ENCODE measurements at regions not wholly inside any gene's neighbourhood (a gene's known extent, or its start where the extent isn't known, plus 50 kb on each side); places are given as distances from the start of the nearest gene placed in this dataset.

DNA sequence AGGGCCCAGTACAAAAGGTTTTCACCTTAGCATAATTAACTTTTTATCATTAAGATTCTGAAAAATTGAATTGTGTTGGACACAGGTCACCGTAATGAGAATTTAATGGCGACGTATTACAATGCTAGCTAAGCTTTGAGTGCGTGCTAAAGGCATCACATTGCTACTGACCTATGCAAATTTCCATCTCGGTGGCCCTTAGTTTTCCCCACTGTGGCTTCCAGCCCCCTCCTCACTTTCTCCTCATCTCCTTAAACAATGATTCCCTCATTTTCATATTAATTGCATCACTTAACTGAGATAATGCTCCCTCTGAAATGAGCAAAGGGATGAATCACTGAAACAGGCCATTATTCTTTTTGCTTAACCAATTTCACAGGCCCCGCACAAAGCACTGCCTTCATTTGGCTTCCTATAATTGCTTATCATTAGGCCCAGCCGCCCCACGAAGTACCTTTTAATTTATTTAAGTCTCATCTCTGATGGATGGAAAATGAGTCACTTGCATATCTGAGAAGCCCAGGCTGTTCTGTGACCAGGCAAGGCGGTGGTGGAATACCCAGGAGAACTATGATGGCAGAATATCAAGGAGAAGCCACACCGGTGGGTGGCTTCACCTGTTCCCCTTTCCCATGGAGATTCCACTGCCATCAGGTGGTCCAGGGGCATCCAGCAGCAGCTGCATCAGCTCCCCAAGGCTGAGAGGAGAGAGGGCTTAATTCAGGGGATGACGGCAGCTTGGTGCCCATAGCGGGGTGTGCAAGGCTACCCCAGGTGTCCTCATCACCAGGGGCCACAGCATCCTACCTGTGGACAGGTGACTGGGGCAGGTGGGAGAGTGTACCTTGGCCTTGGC is 223.8 kb upstream of the BOD1L1 start:
- DNase-seq = no peak

DNA sequence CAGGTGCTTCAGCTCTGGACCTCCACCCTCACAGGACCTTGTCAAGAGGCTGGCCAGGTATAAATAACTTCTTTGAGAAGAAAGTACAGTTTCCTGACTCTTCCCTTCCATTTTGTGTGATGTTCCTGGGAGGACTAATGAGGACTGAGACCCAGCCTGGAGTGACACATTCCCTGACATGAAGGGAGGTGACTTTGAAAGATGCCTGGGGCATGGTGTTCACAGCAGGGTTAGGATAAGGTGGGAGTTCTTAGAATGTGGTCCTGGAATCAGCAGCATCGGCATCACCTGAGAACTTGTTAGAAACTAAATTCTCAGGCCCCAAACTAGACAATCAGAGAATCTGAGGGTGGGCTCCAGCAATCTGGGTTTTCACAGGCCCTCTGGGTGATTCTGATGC is 224.9 kb upstream of the BOD1L1 start:
- DNase-seq = no peak

DNA sequence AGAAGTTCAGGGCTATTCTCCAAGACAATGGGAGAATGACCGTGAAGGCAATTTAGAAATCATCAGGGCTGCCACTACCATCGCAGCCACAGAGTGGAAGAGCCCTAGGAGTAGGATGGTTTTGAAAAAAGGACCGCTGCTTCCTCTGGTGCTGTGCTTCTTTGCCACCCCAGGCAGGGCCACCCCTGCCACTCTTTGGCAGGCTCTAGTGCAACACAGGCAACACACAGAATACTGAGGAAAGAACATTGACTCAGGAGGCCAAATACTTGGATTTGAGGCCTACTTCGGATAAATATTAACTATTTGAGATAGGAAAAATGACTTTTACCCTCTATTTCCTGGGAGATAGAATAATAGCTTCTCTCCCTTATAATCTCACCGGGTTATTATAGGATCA is 228.9 kb upstream of the BOD1L1 start:
- DNase-seq = no peak

DNA sequence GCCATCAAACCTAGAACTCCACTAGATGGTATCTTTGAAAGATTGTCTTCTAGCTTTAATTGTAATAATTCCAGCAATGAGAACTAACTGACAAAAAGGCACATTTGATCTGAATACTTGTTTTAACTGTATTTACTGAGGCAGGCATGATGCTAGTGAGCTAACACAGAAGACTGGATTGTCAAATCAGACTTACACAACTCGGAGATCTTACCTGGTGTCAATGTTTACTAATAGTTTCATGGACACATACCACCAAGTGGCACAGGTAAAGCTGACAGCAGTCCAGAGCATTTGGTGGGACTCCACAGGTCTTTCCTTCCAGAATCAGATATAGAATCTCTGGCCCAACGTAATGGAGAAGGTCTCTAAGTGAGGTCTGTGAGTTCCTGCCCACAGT is 229.9 kb upstream of the BOD1L1 start:
- no peak for DNase-seq

DNA sequence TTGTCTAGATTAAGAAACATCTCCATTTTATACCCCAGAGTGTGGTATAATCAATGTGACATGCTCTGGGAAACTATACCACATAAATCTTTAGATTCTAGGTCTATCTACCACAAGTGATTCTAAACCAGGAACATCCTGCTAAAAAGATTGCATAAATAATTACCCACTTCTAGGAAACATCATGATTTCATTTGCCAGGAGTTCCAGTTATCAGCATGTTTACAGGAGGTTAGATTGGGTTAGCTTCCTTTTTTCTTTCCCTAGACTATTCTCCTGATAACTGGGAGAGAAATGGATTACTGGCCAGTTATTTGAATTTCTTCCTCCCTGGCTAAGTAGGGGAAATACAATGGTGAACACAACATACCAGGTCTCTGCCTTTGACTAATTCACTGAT is 230.3 kb upstream of the BOD1L1 start:
- peak; percentile 67 for DNase-seq

DNA sequence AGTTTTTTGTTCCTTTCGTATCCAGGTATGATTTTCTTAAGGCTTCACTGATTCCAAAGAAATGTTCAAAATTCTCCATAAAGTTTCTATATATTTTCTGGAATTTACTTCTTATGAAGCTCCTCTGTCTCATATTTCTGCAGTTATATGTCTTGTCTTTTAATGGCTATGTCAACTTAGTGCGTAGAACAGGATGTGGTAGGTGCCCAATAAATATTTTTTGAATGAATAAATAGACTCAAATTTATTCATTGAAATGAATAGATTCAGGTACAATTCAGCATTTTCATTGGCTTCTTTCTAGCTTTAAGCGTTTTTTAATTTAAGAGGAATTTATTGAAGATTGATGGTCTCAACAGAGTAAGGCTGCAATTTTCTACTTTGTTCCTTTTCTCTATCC is 231.9 kb upstream of the BOD1L1 start:
- DNase-seq = no peak

DNA sequence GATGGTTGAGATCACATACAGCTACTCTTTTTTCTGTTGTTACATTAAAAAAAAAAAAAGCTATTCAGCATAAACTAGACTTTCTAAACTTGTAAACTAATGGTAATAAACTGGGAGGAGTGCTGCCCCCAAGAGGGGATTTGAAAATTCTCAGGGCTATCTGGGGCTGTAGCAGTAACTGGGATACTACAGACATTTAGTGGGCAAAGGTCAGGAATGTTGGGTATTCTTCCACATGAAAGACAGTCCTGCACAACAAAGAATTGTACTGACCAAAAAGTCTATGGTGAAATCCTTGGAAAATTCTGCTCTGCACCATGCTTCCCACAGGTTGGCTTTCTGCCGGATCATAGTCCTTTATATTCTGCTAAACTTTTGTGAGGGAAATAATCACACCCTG is 232.6 kb upstream of the BOD1L1 start:
- DNase-seq = peak; percentile 12

DNA sequence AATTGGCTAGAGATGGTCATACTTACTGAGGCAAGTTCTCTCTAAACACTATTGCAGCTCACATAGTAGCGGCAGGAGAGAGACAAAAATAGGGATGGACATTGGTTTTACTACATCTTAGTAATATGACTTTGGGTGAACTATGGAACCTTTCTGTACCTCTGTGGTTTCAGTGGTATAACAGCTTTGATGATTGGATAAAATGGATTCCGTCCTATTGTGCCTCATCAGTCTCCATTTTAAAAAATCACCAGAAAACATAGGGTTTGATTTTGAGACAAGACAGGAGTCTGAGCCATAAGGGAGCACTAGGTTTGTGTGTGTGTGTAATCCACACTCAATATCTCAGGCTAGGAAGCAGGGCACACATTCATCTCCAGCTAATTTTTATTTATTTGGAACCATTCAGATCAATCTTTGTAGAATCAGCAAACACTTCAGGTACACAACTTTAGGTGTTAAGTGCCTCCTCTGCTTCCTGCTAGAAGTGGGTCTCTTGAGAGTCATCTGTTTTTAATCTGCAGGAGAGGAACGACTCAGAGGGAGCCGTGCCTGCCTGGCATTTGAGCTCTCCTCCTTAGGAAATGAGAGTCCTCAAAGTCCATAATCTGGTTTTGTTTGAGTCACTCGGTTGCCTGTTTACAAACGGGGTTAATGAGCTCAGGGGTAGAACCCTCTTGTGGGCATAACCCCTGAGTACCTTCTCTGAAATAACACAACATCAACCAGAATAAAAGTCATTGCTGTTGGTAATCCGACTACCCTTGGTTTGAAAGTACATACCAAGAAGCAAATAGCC is 238.5 kb upstream of the BOD1L1 start:
- no peak for DNase-seq

DNA sequence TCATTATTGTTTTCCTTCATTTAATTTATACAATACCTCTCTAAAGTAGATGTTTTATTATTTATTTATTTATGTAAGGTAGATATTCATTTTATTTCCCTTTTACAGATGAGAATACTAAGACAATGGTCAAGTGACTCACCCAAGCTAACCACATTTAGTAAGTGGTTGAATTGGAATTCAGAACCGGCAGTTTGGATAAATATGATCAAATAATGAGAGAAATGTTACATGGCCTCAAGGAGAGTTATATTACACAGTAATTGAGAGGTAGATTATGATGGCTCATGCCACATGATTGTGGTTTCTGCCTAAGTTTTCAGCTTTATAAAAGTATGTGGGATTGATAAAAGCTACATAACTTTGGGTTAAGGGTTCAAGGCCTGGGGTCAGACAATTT is 239.4 kb upstream of the BOD1L1 start:
- DNase-seq = no peak

DNA sequence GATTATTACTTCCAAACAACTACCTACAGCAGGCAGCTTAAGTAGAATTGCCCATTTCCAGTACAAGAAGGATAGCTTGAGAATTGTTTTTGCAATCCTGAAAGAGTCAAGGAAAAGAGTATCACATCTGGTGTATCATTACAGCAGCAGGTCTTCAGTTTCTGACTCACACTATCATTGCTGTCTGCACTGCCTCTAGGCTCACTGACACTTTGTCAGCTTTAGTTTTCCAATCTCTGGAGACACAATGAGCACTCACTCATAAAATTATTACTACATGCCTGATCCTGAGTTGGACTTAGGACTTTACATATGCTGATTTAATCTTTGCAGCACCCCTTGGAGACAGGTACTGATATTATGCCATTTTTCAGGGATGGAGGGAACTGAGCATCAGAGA is 244.6 kb upstream of the BOD1L1 start:
- DNase-seq = no peak

DNA sequence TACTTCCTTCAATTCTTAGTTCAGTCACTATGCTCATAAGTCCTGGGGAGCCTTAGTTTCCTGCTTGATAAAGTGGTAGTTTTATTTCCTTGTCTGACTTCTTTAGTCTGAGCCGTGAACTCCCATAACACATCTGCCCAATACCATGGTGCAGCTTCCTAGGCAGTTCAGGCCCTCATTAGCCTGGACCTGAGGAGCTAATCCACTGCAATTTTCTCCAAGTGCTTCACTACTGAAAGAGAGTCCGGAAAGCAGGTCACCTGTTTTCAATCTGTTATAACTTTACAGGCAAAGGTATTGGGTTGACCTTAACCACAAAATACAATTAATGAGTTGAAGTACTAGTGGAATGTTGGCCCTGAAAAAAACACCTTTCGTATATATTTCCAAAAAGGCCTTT is 245.4 kb upstream of the BOD1L1 start:
- DNase-seq = no peak

DNA sequence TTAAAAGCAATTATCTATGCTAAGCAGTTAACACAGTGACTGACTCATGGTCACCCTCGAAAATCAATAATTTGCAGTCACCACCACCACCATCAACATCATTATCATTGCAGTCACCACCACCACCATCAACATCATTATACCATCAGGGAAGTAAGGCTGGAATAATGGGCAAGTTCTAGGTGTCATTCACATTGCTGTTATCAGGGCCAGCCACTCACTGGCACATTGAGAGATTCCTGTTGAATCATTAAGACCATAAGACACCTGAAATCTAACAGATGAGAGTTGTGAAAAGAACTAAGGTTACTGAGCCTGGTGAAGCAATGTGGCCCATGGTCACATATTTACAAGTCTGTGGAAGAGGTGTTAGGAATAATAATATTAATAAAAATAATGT is 247.7 kb upstream of the BOD1L1 start:
- no peak for DNase-seq

DNA sequence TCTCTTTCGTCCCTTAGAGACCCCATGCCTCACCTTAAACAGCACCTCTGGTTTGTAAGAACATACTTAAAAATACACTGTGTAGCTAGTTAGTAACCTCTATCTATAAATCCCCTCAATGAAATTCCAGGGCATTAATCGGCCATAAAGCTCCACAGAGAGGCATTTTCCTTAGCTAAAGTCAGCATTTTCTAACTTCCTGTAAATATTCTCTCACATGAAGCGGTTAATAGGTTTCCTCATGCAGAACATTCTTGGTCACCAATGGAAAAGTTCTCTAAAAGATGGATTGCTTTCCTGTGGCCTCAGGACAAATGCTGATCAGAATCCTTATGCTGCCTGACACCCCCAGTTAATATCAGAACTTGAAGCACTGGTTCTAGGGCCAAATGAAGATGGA is 248.6 kb upstream of the BOD1L1 start:
- no peak for DNase-seq

DNA sequence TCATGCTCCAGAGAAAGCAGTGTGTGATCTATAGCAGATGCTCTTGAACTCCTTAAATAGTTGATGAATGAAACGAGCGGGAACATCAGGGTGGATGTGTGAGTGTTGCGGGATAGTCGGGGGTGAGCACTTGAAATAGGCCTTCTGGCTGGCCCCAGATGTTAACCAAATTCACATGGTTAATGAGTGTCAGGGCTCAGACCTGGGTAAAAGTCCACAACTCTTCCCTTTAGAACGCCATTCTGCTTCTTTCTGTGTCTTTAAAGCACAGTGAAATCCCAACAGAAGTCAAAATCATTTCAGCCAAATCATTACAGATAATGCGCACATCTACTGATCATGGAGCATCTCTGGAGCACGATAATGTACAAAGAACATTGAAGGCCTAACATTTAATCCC is 249.4 kb upstream of the BOD1L1 start:
- DNase-seq = no peak

DNA sequence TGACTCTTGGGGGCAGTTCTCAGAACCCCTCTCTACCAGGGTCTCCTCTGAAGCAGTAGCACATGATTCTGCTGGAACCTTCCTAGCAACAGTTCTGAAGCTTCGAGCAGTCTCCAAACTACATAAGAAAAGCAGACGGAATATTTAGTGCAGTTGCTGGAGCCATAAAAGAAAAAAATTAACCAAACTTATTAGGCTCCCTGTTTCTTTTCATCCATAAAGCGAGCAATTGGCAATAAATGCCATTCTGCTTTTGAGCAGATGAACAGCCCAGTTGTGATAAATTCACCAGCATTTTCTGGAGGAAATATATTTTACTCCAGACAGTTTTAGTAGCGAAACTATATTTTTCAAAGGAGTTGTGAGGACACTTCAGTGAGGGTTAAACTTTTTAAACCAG is 250.1 kb upstream of the BOD1L1 start:
- no peak for DNase-seq

DNA sequence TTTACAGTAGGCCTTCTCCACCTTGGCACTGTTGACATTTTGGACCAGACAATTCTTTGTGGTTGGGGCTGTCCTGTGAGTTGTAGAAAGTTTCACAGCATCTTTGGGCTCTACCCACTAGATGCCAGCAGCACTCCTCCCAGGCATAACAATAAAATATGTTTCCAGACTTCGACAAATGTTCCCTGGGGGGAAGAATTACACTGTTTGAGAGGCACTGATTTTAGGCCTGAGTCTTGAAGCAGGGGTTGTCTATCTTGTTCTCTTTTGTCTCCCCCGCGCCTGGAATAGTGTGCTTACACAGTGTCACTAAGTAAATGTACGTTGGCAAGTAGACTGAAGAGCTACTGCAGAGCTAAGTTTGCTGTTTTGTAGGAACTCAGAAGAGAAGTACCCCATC is 254.4 kb upstream of the BOD1L1 start:
- no peak for DNase-seq

DNA sequence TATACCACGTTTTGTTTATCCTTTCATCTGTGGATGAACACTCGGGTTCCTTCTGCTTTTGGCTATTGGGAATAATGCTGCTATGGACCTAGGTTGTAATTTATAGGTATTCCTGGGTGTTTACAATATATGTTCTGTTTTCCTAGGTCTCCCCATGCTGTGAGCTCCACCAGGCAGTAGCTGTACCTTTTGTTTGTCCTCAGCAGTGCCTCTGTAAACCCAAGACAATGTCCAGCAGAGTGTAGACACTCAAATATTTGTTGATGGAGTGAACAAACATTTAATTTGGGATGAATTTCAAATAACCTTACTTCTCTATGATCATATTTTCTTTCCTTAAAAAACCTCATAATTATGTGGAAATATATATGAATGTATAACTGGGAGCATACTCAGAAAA is 259.5 kb upstream of the BOD1L1 start:
- DNase-seq = no peak

DNA sequence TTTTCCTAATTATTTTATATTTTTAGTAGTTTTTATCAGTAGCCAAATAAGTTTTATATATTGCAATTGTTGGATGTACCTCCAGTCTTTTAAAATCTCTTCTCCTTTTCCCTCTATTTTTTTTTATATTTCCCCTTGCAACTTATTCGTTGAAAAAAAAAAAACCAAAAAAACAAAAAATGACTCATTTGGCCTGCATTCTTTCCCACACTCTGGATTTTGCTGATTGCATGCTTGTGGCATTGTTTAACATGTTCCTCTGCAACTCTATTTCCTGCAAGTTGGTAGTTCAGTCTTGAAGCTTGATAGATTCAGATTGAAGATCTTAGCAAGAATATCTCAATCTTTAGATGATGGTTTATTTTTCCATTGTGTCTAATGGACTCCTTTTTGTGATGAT is 260.6 kb upstream of the BOD1L1 start:
- no peak for DNase-seq

DNA sequence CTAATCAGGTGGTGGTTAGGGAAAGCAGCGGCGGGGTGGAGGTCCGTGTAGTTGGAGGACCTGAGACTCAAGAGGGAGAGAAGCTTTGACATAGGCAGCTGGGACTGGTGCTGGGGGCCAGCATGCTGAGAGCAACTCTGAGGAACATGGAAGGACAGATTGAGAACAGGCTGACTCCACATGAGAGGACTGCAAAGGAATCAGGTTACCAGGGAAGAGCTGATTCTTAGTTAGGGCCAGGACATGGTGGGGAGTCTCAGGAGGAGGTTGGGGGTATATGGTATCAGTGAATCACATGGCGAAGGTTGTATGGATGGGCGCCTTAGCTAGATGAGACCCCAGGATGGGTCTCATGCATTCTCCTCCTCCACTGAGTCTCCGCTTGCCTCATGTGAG is 264.0 kb upstream of the BOD1L1 start:
- DNase-seq = no peak

DNA sequence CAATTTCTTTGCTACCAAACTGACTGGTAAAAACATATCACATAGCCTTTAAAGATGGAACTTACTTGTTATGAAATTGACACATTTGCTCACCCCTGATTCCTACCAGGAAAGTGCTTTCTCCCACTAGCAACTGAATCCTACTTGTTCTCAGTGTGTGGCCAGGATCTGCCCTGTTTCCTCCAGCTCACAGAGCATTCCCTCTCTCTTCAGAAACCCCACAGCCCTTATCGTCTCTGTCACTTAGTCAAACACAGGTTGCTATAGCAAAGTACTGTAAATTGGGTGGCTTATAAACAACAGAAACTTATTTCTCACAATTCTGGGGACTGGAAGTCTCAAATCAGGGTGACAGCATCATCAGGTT is 265.2 kb upstream of the BOD1L1 start:
- DNase-seq = no peak

DNA sequence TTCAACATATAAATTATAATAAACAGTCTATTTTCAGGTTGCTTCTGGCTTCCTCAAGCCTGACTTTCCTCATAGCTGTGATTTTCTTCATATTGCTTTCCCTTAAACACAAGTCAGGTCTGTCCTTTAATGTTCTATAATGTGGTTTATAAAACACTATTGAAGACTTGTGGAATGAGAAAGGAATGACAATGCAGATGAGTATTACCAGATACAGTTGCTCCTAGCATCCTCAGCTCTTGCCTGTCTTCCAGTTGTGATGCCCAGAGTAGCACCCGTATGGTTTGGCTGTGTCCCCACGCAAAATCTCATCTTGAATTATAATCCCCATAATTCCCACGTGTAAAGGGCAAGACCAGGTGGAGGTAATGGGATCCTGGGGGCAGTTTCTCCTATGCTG is 265.7 kb upstream of the BOD1L1 start:
- DNase-seq = no peak

DNA sequence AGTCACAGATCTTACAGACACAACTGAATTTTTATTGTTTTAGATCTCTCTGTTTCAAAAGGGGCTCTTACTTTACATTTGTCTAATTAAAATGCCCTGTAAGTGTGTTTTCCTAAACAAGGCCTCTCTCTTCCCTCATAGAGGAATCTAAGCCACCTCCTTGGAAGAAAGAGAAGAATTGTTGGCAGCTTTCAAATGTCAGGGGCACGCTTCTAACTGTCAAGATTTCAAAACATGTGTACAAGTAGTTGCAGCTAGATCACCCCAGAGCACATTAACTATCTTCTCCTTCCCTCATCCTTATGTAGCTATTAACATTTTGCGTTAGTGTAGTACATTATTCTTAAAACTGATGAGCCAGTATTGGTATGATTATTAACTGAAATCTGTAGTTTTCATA is 266.5 kb upstream of the BOD1L1 start:
- DNase-seq = no peak

DNA sequence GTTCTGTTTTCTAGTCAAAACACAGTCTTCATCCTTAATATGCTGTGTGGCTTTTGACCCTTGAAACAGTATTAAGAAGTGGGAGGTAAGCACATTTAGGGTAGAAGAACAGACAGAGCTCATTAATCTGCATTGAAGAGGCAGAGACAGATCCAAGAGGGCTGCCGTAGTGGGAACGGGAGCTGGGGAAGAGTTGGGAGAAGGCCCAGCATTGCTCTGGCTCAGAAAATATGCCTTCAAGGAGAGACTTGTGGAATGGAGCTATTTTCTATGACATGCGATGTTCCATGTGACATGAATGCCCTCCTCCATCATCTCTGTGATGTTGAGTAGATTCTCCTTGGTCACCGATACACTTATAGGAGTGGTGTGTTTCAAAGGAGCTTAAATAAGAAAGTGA is 273.3 kb upstream of the BOD1L1 start:
- DNase-seq = no peak

DNA sequence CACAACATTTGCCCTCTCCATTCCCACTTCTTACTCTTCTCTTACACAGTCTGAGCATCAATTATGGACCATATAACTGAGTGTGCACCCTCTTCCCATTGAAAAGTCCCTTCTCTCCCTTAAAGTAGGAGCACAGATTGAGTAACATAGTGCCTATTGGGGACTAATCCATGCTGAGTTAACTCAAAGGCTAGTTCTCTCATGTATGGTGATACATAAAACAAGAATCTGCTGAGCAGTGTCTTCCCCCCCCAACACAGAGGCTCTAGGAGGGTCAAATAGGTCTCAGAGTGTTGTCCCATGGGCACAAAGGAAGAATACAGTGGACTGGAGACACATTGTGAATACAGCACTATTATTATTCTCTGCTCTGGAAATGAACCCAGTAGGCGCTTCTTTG is 274.6 kb upstream of the BOD1L1 start:
- DNase-seq = no peak

DNA sequence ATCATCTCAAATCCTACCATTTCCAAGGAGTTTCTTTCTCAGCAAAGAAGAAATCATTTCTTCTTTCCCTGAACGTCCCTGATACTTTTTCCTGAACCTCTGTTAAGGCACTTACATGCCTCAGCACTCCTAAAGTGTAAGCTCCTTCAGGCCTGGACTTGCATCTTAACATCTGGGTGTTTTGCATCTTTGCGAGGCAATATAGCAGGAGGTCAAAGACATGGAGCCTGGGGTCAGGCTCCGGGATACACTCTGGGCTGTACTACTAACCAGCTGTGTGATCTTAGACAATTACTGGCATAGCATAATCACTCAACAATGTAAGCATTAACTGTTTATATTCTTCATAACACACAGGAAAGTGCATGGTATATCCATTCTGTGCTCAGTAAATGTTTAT is 275.5 kb upstream of the BOD1L1 start:
- DNase-seq = no peak

All from OCI-M1 (cell line).